ENCODE measurements at regions not wholly inside any gene's neighbourhood (a gene's known extent, or its start where the extent isn't known, plus 50 kb on each side); places are given as distances from the start of the nearest gene placed in this dataset.

- H3F3A ChIP-seq (ENCODE audit: control insufficient read depth, insufficient read depth) = no peaks in the 10 kb centered on the region
- H3K4me1 ChIP-seq (ENCODE audit: control insufficient read depth, low read length) = no peaks in the 10 kb centered on the region
- H3K4me3 ChIP-seq (ENCODE audit: low read length) = no peak overlapping the region
- H3K27ac ChIP-seq (ENCODE audit: low read depth, low read length) = no peak overlapping the region
- H4K20me1 ChIP-seq (ENCODE audit: control insufficient read depth, insufficient read depth, low read depth, low read length) = no peaks in the 10 kb centered on the region
- TF ChIP-seq EZH2phosphoT487 (IDR thresholded peaks at IDR 0.05; ENCODE audit: borderline replicate concordance, low read length) = no peak
- no peaks in the 10 kb centered on the region for H3K36me3 ChIP-seq (ENCODE audit: control insufficient read depth, low read length)
- H3K27me3 ChIP-seq (ENCODE audit: control insufficient read depth, low read length) = peaks cover under 1% of the 10 kb centered on the region; the same call in 1 of the 2 replicates
- no peak overlapping the region for H3K4me2 ChIP-seq (ENCODE audit: low read length)
- H3K9me2 ChIP-seq (replicated peaks; ENCODE audit: control insufficient read depth, low read length) = no peaks in the 10 kb centered on the region
- no peaks in the 10 kb centered on the region for H3K9me3 ChIP-seq (ENCODE audit: control insufficient read depth, insufficient read depth, low read length)
- no peaks in the 10 kb centered on the region for H3K79me2 ChIP-seq (ENCODE audit: control insufficient read depth, low read length)
Measured at GRCh38 chr17:63274146-63274545, 172.0 kb downstream of the CYB561 start.

DNA sequence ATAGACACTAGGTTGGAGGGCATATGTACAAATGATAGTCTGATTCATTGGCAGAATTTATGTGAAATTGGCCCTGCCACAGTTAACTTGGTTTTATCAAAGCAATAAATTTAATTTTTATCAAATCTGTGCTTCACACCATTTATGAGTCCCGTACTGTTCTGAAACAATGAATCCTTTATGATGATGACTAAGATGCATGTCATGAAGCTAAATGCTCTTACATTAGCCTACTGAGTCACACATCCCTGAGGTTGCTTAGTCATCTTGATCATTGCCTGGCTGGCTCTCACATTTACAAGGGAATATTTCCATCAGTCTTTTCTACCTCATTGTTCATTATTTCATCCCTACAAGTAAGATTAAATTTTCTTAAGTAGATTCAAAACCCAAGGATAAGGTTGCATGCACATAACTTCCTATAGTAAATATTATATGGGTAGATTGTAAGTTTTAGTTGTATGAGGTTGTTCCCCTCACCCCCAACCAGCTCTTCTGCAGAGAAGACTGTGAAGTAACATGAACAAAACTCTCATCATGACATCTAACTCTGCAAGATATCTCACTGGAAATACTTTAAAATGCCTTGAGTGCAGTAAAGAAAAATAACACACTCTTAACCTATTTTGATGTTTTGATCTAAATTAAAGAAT, 170.7 kb downstream of the CYB561 start:
- no peaks in the 10 kb centered on the region for H3K9me2 ChIP-seq (replicated peaks; ENCODE audit: control insufficient read depth, low read length)
- no peaks in the 10 kb centered on the region for H3K36me3 ChIP-seq (ENCODE audit: control insufficient read depth, low read length)
- H3K9me3 ChIP-seq (ENCODE audit: control insufficient read depth, insufficient read depth, low read length) = no peaks in the 10 kb centered on the region
- H3K79me2 ChIP-seq (ENCODE audit: control insufficient read depth, low read length) = no peaks in the 10 kb centered on the region
- no peak for TF ChIP-seq EZH2phosphoT487 (IDR thresholded peaks at IDR 0.05; ENCODE audit: borderline replicate concordance, low read length)
- no peak for TF ChIP-seq CTCF (IDR thresholded peaks at IDR 0.05; ENCODE audit: low read depth, low read length, poor library complexity, severe bottlenecking)
- H3K4me1 ChIP-seq (ENCODE audit: control insufficient read depth, low read length) = no peaks in the 10 kb centered on the region
- no peak overlapping the region for H3K27ac ChIP-seq (ENCODE audit: low read depth, low read length)
- peaks cover 2% of the 10 kb centered on the region; the same call in 1 of the 2 replicates for H3K27me3 ChIP-seq (ENCODE audit: control insufficient read depth, low read length)
- H3K4me2 ChIP-seq (ENCODE audit: low read length) = no peak overlapping the region
- no peaks in the 10 kb centered on the region for H3F3A ChIP-seq (ENCODE audit: control insufficient read depth, insufficient read depth)
- H4K20me1 ChIP-seq (ENCODE audit: control insufficient read depth, insufficient read depth, low read depth, low read length) = no peaks in the 10 kb centered on the region
- H3K4me3 ChIP-seq (ENCODE audit: low read length) = no peak overlapping the region

GRCh38 chr17:63275971-63276745, 169.9 kb downstream of the CYB561 start:
- Histone ChIP-seq H3K27ac (ENCODE audit: low read depth, low read length) (no peak overlapping the region), H3K9me2 (replicated peaks; ENCODE audit: control insufficient read depth, low read length) (no peaks in the 10 kb centered on the region), H3K4me1 (ENCODE audit: control insufficient read depth, low read length) (no peaks in the 10 kb centered on the region)

More at GRCh38 chr17:63275971-63276745, 169.9 kb downstream of the CYB561 start:
- TF ChIP-seq CTCF (IDR thresholded peaks at IDR 0.05; ENCODE audit: low read depth, low read length, poor library complexity, severe bottlenecking) (no peak), EZH2phosphoT487 (IDR thresholded peaks at IDR 0.05; ENCODE audit: borderline replicate concordance, low read length) (no peak)
- no peaks in the 10 kb centered on the region for H3K79me2 ChIP-seq (ENCODE audit: control insufficient read depth, low read length)
- H3F3A ChIP-seq (ENCODE audit: control insufficient read depth, insufficient read depth) = no peaks in the 10 kb centered on the region
- no peaks in the 10 kb centered on the region for H3K36me3 ChIP-seq (ENCODE audit: control insufficient read depth, low read length)
- no peak overlapping the region for H3K4me2 ChIP-seq (ENCODE audit: low read length)
- H4K20me1 ChIP-seq (ENCODE audit: control insufficient read depth, insufficient read depth, low read depth, low read length) = no peaks in the 10 kb centered on the region
- H3K27me3 ChIP-seq (ENCODE audit: control insufficient read depth, low read length) = peaks cover 6% of the 10 kb centered on the region; the same call in 1 of the 2 replicates
- no peaks in the 10 kb centered on the region for H3K9me3 ChIP-seq (ENCODE audit: control insufficient read depth, insufficient read depth, low read length)
- no peak overlapping the region for H3K4me3 ChIP-seq (ENCODE audit: low read length)
